ENCODE measurements at regions not wholly inside any gene's neighbourhood (a gene's known extent, or its start where the extent isn't known, plus 50 kb on each side); places are given as distances from the start of the nearest gene placed in this dataset.

DNA sequence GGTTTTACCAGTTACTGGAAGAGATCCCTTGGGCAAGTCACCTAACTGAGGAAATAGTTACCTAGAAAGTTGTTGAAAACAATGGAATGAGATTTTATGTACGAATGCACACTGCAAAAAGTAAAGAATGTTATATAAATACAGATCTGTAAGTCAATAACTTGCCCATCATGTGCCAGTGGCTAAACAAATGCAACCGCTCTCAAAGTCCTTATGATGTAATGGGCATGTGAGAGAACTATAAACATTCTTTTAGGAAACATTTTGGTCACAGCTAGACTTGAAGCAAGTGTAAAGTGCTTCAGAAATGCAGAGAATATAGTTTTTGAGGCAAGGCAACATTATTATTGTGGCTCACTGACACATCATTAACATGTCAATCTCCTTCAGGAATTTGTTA, 1044.5 kb downstream of the TUSC7 start:
- TF ChIP-seq CTCF (conservative IDR thresholded peaks at IDR 0.05) (no peak), EZH2 (IDR thresholded peaks at IDR 0.05; ENCODE audit: low read depth) (no peak)

Measured in PC-9 (cell line).